GM12892 (cell line): ENCODE measurements at regions not wholly inside any gene's neighbourhood (a gene's known extent, or its start where the extent isn't known, plus 50 kb on each side); places are given as distances from the start of the nearest gene placed in this dataset.

ENCODE experiments used
- POLR2A ChIP-seq: IDR thresholded peaks from 2 replicates; pipeline ENCODE4 v1.6.1; 2011; ENCODE audit warnings: low read depth, low read length, control low read depth
- POLR2AphosphoS5 ChIP-seq: IDR thresholded peaks from 2 replicates; pipeline ENCODE4 v1.6.1; 2011; ENCODE audit warnings: low read depth, low read length, control low read depth
- TAF1 ChIP-seq: IDR thresholded peaks from 2 replicates; pipeline ENCODE4 v1.6.1; 2011; ENCODE audit warnings: low read depth, mild to moderate bottlenecking, control low read depth, low read length, borderline replicate concordance

- TF ChIP-seq POLR2AphosphoS5: no peak
- no peak for TF ChIP-seq TAF1
- TF ChIP-seq POLR2A: no peak
Measured at GRCh38 chr2:446303-446874, 158.5 kb upstream of the ALKAL2 start.
